ENCODE measurements at regions not wholly inside any gene's neighbourhood (a gene's known extent, or its start where the extent isn't known, plus 50 kb on each side); places are given as distances from the start of the nearest gene placed in this dataset.

- no peak for TF ChIP-seq CTCF (IDR thresholded peaks at IDR 0.05)
- no peak for TF ChIP-seq POLR2AphosphoS5 (IDR thresholded peaks at IDR 0.05)
- TF ChIP-seq POLR2A (IDR thresholded peaks at IDR 0.05), result no peak
- no peak for TF ChIP-seq EP300 (IDR thresholded peaks at IDR 0.05)
Measured at GRCh38 chr3:23698652-23699313, 107.0 kb upstream of the UBE2E1 start.
